ENCODE measurements at regions not wholly inside any gene's neighbourhood (a gene's known extent, or its start where the extent isn't known, plus 50 kb on each side); places are given as distances from the start of the nearest gene placed in this dataset.
"Not testable (repeated sequence)": the region's sequence is repeated elsewhere in the genome, so short reads cannot be mapped to it uniquely, and the experiment has no call there.

DNA sequence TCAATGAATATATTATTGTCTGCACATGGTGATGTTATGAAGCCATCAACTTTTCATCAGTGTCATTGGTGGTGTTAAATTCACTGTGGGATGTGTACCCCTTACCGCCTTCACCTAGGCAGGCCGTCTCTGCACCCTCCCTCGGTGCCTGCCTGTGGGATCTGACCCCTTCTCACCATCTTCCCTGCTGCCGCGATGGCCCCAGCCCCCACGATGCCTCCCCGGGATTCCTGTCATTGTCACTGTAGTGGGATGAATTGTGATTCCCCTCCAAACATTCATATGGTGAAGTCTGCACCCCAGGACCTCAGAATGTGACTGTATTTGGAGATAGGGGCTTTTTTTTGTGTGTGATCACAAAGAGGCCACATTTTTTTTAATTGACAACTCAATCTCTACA is 198.3 kb upstream of the HS6ST1 start:
- Histone ChIP-seq H3K4me1 (ENCODE audit: insufficient read depth, low read length) (no peaks in the 10 kb centered on the region), H3K4me3 (ENCODE audit: low read length) (no peak overlapping the region), H3K27me3 (ENCODE audit: insufficient read depth, low read length) (no peaks in the 10 kb centered on the region), H3K36me3 (ENCODE audit: insufficient read depth, low read length) (no peaks in the 10 kb centered on the region), H2AFZ (ENCODE audit: low read depth, low read length) (no peak overlapping the region), H3K9me3 (ENCODE audit: low read length) (peaks cover 4% of the 10 kb centered on the region)

DNA sequence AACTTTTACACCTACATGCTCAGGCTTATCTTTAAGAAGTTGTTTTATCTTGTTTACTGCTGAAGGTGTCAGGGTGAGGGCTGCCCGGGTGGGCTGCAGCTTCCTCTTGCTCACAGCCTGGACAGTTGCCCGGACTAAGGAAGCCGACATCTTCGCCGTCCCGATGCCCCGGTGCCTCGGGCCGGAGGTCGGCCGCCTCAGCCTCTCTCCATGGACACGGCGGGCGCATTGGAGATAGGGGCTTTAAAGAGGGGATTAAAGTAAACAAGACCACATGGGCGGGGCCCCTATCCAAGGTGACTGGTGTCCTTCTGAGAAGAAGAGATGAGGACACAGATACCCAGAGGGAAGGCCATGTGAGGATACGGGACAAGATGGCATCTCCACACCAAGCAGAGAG is 200.4 kb upstream of the HS6ST1 start:
- H3K9me3 ChIP-seq (ENCODE audit: low read length); H3K4me3 ChIP-seq (ENCODE audit: low read length); H2AFZ ChIP-seq (ENCODE audit: low read depth, low read length); H3K27me3 ChIP-seq (ENCODE audit: insufficient read depth, low read length); H3K36me3 ChIP-seq (ENCODE audit: insufficient read depth, low read length): not testable (repeated sequence)
- H3K4me1 ChIP-seq (ENCODE audit: insufficient read depth, low read length) = peaks cover 11% of the 10 kb centered on the region

DNA sequence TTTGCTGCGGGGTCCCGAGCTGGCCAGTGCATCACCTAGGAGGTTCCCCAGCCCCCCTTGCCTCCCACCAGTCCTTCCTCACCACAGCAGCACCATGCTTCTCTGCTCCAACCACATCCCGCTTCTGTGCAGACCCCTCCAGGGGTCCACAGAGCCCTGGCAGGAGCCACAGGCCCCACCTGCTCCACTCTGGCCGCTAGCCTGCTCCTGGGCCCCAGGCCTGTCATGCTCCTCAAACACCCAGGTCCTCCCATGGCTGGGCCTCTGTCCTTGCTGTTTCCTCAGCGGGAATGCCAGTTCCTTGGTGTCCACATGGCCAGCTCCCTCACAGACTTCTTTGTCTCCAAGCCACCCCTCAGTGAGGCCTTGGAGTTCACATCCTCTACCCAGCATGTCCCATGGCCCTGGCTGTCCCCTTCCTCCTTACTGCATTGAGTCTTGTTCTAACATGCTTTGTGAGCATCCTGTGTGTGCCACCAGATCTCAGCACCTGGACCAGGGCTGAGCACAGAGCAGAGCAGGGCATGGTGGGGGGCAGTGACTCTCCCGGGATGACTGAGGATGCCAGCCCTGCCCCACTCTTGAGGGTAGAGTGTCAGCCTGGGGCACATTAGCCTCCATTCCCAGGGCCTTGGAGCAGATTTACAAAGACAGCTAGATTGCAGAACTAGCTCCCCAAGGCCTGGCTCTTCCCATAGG is 201.0 kb upstream of the HS6ST1 start:
- Histone ChIP-seq H3K9me3 (ENCODE audit: low read length) (peaks cover 4% of the 10 kb centered on the region), H3K4me1 (ENCODE audit: insufficient read depth, low read length) (peaks cover 11% of the 10 kb centered on the region), H3K4me3 (ENCODE audit: low read length) (no peak overlapping the region), H3K27me3 (ENCODE audit: insufficient read depth, low read length) (no peaks in the 10 kb centered on the region), H2AFZ (ENCODE audit: low read depth, low read length) (no peak overlapping the region), H3K36me3 (ENCODE audit: insufficient read depth, low read length) (no peaks in the 10 kb centered on the region)

DNA sequence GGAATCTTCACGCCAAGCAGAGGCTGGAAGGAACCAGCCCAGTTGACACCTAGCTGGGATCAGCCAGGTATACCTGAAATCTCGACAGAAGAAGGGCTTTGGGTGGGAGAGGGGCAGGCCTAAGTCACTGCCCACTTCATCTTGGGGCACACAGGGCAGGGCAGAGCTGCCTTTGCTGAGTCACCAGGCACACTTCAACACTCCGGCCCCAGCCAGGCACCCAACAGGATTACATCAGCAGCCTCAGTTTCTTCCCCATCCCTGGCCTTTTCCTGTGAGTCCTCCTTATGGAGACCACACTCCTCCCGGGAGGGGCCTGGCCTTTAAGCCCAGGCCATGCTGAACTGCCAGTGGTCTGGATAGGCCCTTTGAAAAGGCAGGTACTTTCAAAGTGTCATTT is 201.7 kb upstream of the HS6ST1 start:
- no peak overlapping the region for H3K4me3 ChIP-seq (ENCODE audit: low read length)
- H3K27me3 ChIP-seq (ENCODE audit: insufficient read depth, low read length) = no peaks in the 10 kb centered on the region
- H3K9me3 ChIP-seq (ENCODE audit: low read length) = peaks cover 4% of the 10 kb centered on the region
- no peaks in the 10 kb centered on the region for H3K36me3 ChIP-seq (ENCODE audit: insufficient read depth, low read length)
- no peak overlapping the region for H2AFZ ChIP-seq (ENCODE audit: low read depth, low read length)
- H3K4me1 ChIP-seq (ENCODE audit: insufficient read depth, low read length) = peaks cover 11% of the 10 kb centered on the region

DNA sequence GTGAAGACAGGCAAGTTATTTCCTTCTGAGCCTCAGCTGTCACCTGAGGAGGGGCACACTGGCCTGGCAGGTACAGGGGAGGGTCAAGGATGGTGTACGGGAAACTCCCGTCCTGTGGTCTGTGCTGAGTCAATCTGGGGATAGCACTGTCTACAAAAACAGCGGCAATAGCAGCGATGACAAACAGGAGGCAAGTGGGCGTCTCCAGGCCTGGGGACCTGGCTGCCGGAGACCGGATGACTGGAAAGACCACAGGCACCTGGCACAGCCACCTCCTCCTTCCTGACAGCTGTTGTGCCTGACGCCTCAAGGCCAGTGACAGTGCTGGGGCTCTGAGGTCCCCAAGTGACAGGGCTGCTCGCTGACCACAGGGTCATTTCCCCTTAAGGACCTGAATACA is 202.1 kb upstream of the HS6ST1 start:
- Histone ChIP-seq H3K4me3 (ENCODE audit: low read length) (no peak overlapping the region), H3K9me3 (ENCODE audit: low read length) (peaks cover 4% of the 10 kb centered on the region), H2AFZ (ENCODE audit: low read depth, low read length) (no peak overlapping the region), H3K36me3 (ENCODE audit: insufficient read depth, low read length) (no peaks in the 10 kb centered on the region), H3K4me1 (ENCODE audit: insufficient read depth, low read length) (peaks cover 11% of the 10 kb centered on the region), H3K27me3 (ENCODE audit: insufficient read depth, low read length) (no peaks in the 10 kb centered on the region)

DNA sequence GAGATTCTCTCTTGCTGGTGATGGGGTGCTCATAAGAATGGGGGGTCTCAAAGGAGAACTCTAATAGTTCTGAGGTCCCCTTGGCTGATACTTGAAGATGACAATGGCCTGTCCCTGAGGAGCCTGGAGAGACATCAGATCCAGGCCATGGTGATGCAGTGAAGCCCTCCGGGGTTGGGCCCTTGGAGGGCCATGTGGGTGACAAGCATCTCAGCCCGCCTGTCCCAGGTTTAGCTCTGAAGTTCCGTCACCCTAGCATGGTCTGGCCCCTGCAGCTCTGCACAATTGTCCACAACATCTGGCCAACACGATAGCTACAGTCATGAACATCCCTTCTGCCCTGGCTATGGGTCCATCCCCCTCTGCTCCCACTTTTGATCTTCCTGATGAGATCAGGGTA is 202.8 kb upstream of the HS6ST1 start:
- no peaks in the 10 kb centered on the region for H3K27me3 ChIP-seq (ENCODE audit: insufficient read depth, low read length)
- peaks cover 11% of the 10 kb centered on the region for H3K4me1 ChIP-seq (ENCODE audit: insufficient read depth, low read length)
- no peaks in the 10 kb centered on the region for H3K36me3 ChIP-seq (ENCODE audit: insufficient read depth, low read length)
- H3K9me3 ChIP-seq (ENCODE audit: low read length) = peaks cover 3% of the 10 kb centered on the region
- H2AFZ ChIP-seq (ENCODE audit: low read depth, low read length) = no peak overlapping the region
- H3K4me3 ChIP-seq (ENCODE audit: low read length) = no peak overlapping the region

DNA sequence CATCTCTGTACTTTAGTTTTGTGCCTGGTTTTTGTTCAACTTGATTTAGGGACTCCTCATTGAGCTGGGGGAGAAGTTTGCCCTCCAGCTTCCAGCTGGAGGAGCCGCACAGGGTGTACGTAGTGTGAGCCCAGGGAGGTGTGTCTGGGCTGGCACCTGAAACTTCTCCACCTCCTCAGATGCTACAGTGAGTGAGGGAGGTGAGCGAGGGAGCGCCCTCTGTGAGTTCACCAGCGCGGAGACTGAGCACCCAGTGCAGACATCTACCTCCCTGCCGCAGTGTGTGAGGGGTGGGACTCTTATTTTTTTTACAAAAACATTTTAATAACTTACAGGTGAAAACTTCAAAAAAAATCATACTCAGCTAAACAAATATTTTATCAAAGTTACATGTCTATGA is 204.2 kb upstream of the HS6ST1 start:
- Histone ChIP-seq H3K4me3 (ENCODE audit: low read length) (no peak overlapping the region), H2AFZ (ENCODE audit: low read depth, low read length) (no peak overlapping the region), H3K27me3 (ENCODE audit: insufficient read depth, low read length) (no peaks in the 10 kb centered on the region)

DNA sequence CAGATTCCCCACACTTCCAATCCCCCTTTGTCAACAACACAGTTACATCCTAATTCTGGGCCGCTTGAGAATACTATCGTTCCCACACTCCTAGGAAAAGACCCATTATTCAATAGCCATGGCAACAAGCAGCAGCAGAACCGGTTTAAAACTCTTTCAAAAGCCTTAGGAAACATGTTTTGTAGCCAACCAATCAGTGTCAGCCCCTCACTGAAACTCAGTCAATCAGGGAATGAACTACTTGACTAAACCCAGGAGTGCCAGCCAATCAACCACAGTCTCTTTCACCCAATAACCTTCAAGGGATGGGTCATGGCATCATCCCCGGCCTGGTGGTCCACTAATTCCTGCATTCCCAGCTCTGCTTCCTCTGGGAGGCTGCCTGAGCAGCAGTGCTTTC is 204.8 kb upstream of the HS6ST1 start:
- H3K4me1 ChIP-seq (ENCODE audit: insufficient read depth, low read length) = peaks cover 11% of the 10 kb centered on the region
- H2AFZ ChIP-seq (ENCODE audit: low read depth, low read length) = peak overlapping the region; percentile 1
- no peaks in the 10 kb centered on the region for H3K36me3 ChIP-seq (ENCODE audit: insufficient read depth, low read length)
- no peak overlapping the region for H3K4me3 ChIP-seq (ENCODE audit: low read length)
- H3K27me3 ChIP-seq (ENCODE audit: insufficient read depth, low read length) = no peaks in the 10 kb centered on the region
- no peaks in the 10 kb centered on the region for H3K9me3 ChIP-seq (ENCODE audit: low read length)

More for the DNA sequence above, 204.2 kb upstream of the HS6ST1 start:
- Histone ChIP-seq H3K4me1 (ENCODE audit: insufficient read depth, low read length) (peaks cover 11% of the 10 kb centered on the region), H3K36me3 (ENCODE audit: insufficient read depth, low read length) (no peaks in the 10 kb centered on the region), H3K9me3 (ENCODE audit: low read length) (no peaks in the 10 kb centered on the region)

DNA sequence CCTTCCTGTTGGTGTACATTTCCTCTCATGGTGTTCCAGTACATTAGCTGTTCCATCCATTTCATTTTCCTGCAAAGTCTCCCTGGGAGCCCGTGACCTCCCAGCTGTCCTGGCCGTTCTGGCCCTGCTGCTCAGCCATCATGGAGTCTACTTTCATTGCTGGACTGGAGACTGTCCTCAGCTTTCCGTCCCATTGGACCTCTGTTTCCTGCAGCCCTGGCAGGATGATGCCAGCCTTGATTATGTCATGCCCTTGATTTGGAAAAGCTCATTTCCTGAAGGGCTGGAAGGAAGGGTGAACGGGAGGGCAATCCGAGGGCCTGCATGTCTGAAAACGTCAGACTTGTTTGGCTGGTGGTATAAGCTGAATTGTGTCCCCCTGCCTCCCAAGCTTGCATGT is 205.5 kb upstream of the HS6ST1 start:
- no peak overlapping the region for H2AFZ ChIP-seq (ENCODE audit: low read depth, low read length)
- H3K36me3 ChIP-seq (ENCODE audit: insufficient read depth, low read length) = no peaks in the 10 kb centered on the region
- H3K4me1 ChIP-seq (ENCODE audit: insufficient read depth, low read length) = peaks cover 11% of the 10 kb centered on the region
- H3K27me3 ChIP-seq (ENCODE audit: insufficient read depth, low read length) = no peaks in the 10 kb centered on the region
- no peak overlapping the region for H3K4me3 ChIP-seq (ENCODE audit: low read length)
- H3K9me3 ChIP-seq (ENCODE audit: low read length) = no peaks in the 10 kb centered on the region

DNA sequence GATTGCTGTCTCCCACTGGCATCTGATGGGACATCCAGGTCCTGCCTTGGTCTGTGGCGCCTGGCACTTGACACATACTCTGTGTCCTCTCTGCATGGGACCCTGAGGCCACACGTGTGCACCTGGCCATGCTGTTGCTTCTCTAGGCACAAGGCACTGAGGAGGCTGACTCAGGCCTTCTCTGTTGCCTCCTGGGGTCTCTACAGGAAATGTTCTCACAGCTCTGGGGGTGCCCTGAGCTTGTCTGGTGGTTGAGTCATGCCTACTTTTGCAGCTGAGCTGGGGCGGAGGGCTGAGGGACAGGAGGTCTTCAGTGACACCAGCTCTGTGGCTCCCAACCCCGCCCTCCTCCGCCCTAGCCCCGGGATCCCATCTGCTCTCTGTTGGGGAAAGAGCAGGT is 207.0 kb upstream of the HS6ST1 start:
- Histone ChIP-seq H3K27me3 (ENCODE audit: insufficient read depth, low read length) (no peaks in the 10 kb centered on the region), H2AFZ (ENCODE audit: low read depth, low read length) (no peak overlapping the region), H3K4me1 (ENCODE audit: insufficient read depth, low read length) (peaks cover 11% of the 10 kb centered on the region), H3K4me3 (ENCODE audit: low read length) (no peak overlapping the region), H3K36me3 (ENCODE audit: insufficient read depth, low read length) (no peaks in the 10 kb centered on the region), H3K9me3 (ENCODE audit: low read length) (no peaks in the 10 kb centered on the region)

DNA sequence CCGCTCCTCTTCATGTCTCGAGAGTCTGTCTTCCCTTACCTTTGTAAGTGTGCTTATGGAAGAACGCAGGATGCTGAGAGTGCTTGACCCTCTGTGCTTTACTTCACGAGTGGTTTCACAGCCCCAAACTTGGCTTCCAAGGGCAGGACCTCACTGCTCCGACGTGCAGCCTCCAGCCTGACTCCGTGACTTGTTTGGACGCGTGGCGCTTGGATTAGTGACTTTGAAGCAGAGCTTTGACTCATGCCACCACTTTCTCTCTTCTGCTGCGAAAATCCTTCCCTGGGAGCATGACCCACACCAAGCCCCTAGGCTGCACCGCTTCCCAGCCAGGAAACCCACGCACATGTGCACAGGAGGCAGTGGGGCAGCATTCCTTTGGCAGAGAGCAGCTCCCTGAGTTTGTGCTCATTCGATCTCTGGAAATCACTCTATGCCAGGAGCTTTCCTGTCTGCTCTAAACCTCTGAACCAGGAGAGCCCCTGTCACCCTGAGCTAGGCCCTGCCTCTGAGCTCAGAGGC is 207.8 kb upstream of the HS6ST1 start:
- Histone ChIP-seq H3K9me3 (ENCODE audit: low read length) (no peaks in the 10 kb centered on the region), H2AFZ (ENCODE audit: low read depth, low read length) (no peak overlapping the region), H3K4me3 (ENCODE audit: low read length) (no peak overlapping the region), H3K27me3 (ENCODE audit: insufficient read depth, low read length) (no peaks in the 10 kb centered on the region), H3K36me3 (ENCODE audit: insufficient read depth, low read length) (no peaks in the 10 kb centered on the region), H3K4me1 (ENCODE audit: insufficient read depth, low read length) (peaks cover 11% of the 10 kb centered on the region)

DNA sequence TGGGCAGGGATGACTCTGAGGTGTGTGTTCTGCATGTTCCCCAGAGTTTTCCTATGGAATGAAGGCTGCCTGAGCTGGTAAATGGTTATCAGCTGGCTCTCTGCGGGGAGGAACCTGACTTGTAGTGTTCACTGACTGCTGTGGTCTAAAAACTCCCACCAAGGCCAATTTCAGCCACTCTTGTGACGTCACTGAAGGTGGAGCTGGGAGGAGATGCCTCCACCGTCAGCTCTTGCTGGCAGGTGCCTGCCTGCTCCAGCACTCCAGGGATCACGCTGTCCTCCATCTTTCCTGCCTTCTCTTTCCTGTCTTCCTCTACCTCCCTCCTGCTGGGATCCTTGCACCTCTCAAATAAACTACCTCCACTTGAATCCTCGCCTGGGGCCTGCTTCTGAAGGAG is 209.5 kb upstream of the HS6ST1 start:
- no peak overlapping the region for H3K4me3 ChIP-seq (ENCODE audit: low read length)
- H3K9me3 ChIP-seq (ENCODE audit: low read length) = no peaks in the 10 kb centered on the region
- H3K4me1 ChIP-seq (ENCODE audit: insufficient read depth, low read length) = peaks cover 7% of the 10 kb centered on the region
- no peak overlapping the region for H2AFZ ChIP-seq (ENCODE audit: low read depth, low read length)
- H3K36me3 ChIP-seq (ENCODE audit: insufficient read depth, low read length) = no peaks in the 10 kb centered on the region
- H3K27me3 ChIP-seq (ENCODE audit: insufficient read depth, low read length) = no peaks in the 10 kb centered on the region

DNA sequence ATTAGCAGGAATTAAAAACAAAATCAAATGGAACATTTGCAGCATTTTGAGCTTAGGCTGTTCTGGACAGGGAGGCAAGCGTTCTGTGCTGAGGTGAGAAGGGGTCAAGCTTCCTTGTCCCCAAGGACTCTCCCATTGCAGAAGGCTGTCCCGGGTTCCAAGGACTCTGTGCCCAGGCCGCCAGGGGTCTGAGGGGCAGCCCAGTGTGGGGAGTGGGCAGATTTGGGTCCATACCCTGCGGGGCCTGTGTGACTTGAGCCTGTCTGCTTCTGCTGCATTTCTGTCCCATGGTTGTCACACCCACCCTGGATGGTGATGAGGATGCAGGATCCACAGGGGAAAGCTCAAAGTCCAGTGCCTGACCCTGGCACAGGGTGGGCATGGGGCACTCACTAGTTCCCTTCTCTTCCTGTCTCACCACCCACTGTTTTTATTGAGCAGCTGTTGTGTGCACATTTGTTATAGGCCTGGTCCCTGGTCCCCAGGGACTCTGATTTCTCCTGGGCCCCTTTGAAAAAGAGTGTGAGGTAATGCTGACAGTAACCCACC is 211.4 kb upstream of the HS6ST1 start:
- Histone ChIP-seq H3K9me3 (ENCODE audit: low read length) (no peaks in the 10 kb centered on the region), H3K27me3 (ENCODE audit: insufficient read depth, low read length) (no peaks in the 10 kb centered on the region), H3K36me3 (ENCODE audit: insufficient read depth, low read length) (no peaks in the 10 kb centered on the region), H3K4me3 (ENCODE audit: low read length) (no peak overlapping the region), H2AFZ (ENCODE audit: low read depth, low read length) (no peak overlapping the region), H3K4me1 (ENCODE audit: insufficient read depth, low read length) (no peaks in the 10 kb centered on the region)

DNA sequence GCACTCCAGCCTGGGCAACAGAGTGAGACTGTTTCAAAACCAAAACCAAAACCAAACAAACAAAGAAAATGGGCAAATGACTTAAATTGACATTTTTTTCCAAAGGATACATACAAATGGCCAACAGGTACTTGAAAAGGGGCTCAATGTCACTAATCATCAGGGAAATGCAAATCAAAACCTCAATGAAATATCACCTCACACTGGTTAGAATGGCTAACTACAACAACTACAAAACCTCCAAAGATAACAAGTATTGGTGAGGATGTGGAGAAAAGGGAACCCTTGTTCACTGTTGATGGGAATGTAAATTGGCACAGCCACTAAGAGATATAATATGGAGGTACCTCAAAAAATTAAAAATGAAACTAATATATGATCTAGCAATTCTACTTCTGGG is 213.2 kb upstream of the HS6ST1 start:
- Histone ChIP-seq H3K4me1 (ENCODE audit: insufficient read depth, low read length) (peaks cover 2% of the 10 kb centered on the region), H2AFZ (ENCODE audit: low read depth, low read length) (no peak overlapping the region), H3K27me3 (ENCODE audit: insufficient read depth, low read length) (no peaks in the 10 kb centered on the region), H3K4me3 (ENCODE audit: low read length) (no peak overlapping the region), H3K9me3 (ENCODE audit: low read length) (no peaks in the 10 kb centered on the region), H3K36me3 (ENCODE audit: insufficient read depth, low read length) (no peaks in the 10 kb centered on the region)
